ENCODE measurements at regions not wholly inside any gene's neighbourhood (a gene's known extent, or its start where the extent isn't known, plus 50 kb on each side); places are given as distances from the start of the nearest gene placed in this dataset.
"Not testable (repeated sequence)": the region's sequence is repeated elsewhere in the genome, so short reads cannot be mapped to it uniquely, and the experiment has no call there.

GRCh38 chrX:112510629-112511028 lies 169.1 kb downstream of the LHFPL1 start:
- no peak overlapping the region for H3K27ac ChIP-seq
- H3K36me3 ChIP-seq = no peaks in the 10 kb centered on the region
- DNase-seq = no peak
- 28 to 38% methylated on average over 3 of the region's 3 CpGs for WGBS, 2 donors
- H3K4me3 ChIP-seq = no peak overlapping the region
- H3K4me1 ChIP-seq = no peaks in the 10 kb centered on the region
- H3K9me3 ChIP-seq = no peaks in the 10 kb centered on the region
- H3K27me3 ChIP-seq = no peaks in the 10 kb centered on the region
- intact Hi-C loops (cut with DNase I) = no loop called here
- no peak for ATAC-seq
- no peak for FAIRE-seq
- no peak for TF ChIP-seq CTCF (IDR thresholded peaks at IDR 0.05)

GRCh38 chrX:112477653-112478052 lies 202.1 kb downstream of the LHFPL1 start:
- Histone ChIP-seq H3K4me1 (no peaks in the 10 kb centered on the region), H3K27ac (no peak overlapping the region), H3K9me3 (no peaks in the 10 kb centered on the region), H3K4me3 (no peak overlapping the region), H3K36me3 (no peaks in the 10 kb centered on the region), H3K27me3 (no peaks in the 10 kb centered on the region)
- intact Hi-C loops (cut with DNase I) = no loop called here
- ATAC-seq (no peak), DNase-seq (no peak), FAIRE-seq (no peak)
- TF ChIP-seq CTCF (IDR thresholded peaks at IDR 0.05) = no peak
- 65 to 71% methylated on average over 2 of the region's 2 CpGs for WGBS, 2 donors

GRCh38 chrX:112473654-112474053 lies 206.1 kb downstream of the LHFPL1 start:
- TF ChIP-seq CTCF (IDR thresholded peaks at IDR 0.05) = no peak
- H3K27me3 ChIP-seq = peaks cover 0 to 4% (median 0%) of the 10 kb centered on the region in 4 donors
- H3K27ac ChIP-seq = no peak overlapping the region
- no peaks in the 10 kb centered on the region for H3K36me3 ChIP-seq
- whole genome bisulfite sequencing, 2 donors = 49 to 78% methylated on average over 3 of the region's 3 CpGs
- no peaks in the 10 kb centered on the region for H3K4me1 ChIP-seq
- DNase-seq = no peak
- no peak for ATAC-seq
- H3K9me3 ChIP-seq = no peaks in the 10 kb centered on the region
- intact Hi-C loops (cut with DNase I) = no loop called here
- no peak for FAIRE-seq
- H3K4me3 ChIP-seq = no peak overlapping the region

GRCh38 chrX:112470551-112470950 lies 209.2 kb downstream of the LHFPL1 start:
- Histone ChIP-seq H3K27ac (no peak overlapping the region), H3K4me1 (no peaks in the 10 kb centered on the region), H3K36me3 (no peaks in the 10 kb centered on the region), H3K9me3 (no peaks in the 10 kb centered on the region), H3K4me3 (no peak overlapping the region), H3K27me3 (peaks cover 0 to 4% (median 0%) of the 10 kb centered on the region in 4 donors)
- FAIRE-seq (no peak), ATAC-seq (no peak), DNase-seq (no peak)
- 39 to 51% methylated on average over 2 of the region's 2 CpGs for WGBS, 2 donors
- intact Hi-C loops (cut with DNase I) = no loop called here
- TF ChIP-seq CTCF (IDR thresholded peaks at IDR 0.05) = no peak

GRCh38 chrX:112461949-112462450 lies 217.7 kb downstream of the LHFPL1 start:
- H3K4me1 ChIP-seq; H3K27ac ChIP-seq; ATAC-seq; FAIRE-seq; H3K4me3 ChIP-seq; H3K36me3 ChIP-seq; intact Hi-C loops (cut with DNase I); H3K9me3 ChIP-seq; H3K27me3 ChIP-seq: not testable (repeated sequence)
- peak in 1 of 6 donors; percentile 16 for DNase-seq
- 50 to 62% methylated on average over 8 of the region's 8 CpGs for WGBS, 2 donors
